ENCODE measurements at regions not wholly inside any gene's neighbourhood (a gene's known extent, or its start where the extent isn't known, plus 50 kb on each side); places are given as distances from the start of the nearest gene placed in this dataset.

- DNase-seq (ENCODE audit: low read depth in 3 of 3, low spot score in 2 of 3), result no peak
Observed at GRCh38 chr6:62345446-62345845, 59.4 kb upstream of the KHDRBS2 start.

- no peak for DNase-seq (ENCODE audit: low read depth in 3 of 3, low spot score in 2 of 3)
Observed at GRCh38 chr6:62344850-62345249, 58.8 kb upstream of the KHDRBS2 start.

- no peak for DNase-seq (ENCODE audit: low read depth in 3 of 3, low spot score in 2 of 3)
Observed at GRCh38 chr6:62338477-62338876, 52.5 kb upstream of the KHDRBS2 start.

All from right renal cortex interstitium (tissue), 3 donors.